ENCODE measurements at regions not wholly inside any gene's neighbourhood (a gene's known extent, or its start where the extent isn't known, plus 50 kb on each side); places are given as distances from the start of the nearest gene placed in this dataset.

- no peaks in the 10 kb centered on the region for H3K27me3 ChIP-seq (replicated peaks; ENCODE audit: insufficient read depth)
- TF ChIP-seq CTCF (IDR thresholded peaks at IDR 0.05): no peak
- no peaks in the 10 kb centered on the region for H3K9me3 ChIP-seq
- no peaks in the 10 kb centered on the region for H3K36me3 ChIP-seq
- H3K27ac ChIP-seq: no peak overlapping the region
- H3K4me3 ChIP-seq: no peak overlapping the region
- no peaks in the 10 kb centered on the region for H3K4me1 ChIP-seq (ENCODE audit: control insufficient read depth in 1 of 2, low read depth in 2 of 2)
- no peak for ATAC-seq (ENCODE audit: insufficient number of reproducible peaks, low FRiP score, low read depth)
- DNase-seq (ENCODE audit: low spot score): no peak
Measured at GRCh38 chr20:51994751-51995417, 192.6 kb upstream of the SALL4 start.

DNA sequence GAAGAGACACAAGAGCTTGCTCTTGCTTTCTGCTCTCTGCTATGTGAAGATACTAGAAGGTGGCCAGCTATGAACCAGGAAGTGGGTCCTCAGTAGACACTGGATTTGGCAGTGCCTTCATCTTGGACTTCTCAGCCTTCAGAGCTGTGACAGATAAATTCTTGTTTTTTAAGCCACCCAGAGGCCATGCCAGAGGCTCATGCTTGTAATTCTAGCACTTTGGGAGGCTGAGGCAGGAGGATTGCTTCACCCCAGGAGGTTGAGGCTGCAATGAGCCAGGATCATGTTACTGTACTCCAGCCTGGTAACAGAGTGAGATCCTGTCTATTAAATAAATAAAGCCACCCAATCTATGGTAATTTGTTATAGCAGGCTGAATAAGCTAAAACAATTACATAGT, 185.5 kb upstream of the SALL4 start:
- Histone ChIP-seq H3K9me3 (no peaks in the 10 kb centered on the region), H3K27me3 (replicated peaks; ENCODE audit: insufficient read depth) (no peaks in the 10 kb centered on the region), H3K4me1 (ENCODE audit: control insufficient read depth in 1 of 2, low read depth in 2 of 2) (peaks cover 9 to 10% of the 10 kb centered on the region in 2 donors), H3K4me3 (no peak overlapping the region), H3K27ac (no peak overlapping the region), H3K36me3 (no peaks in the 10 kb centered on the region)
- ATAC-seq (ENCODE audit: insufficient number of reproducible peaks, low FRiP score, low read depth) (no peak), DNase-seq (ENCODE audit: low spot score) (no peak)
- TF ChIP-seq CTCF (IDR thresholded peaks at IDR 0.05): no peak

GRCh38 chr20:51985013-51985415, 182.7 kb upstream of the SALL4 start:
- DNase-seq (ENCODE audit: low spot score): no peak

GRCh38 chr20:51980277-51980676, 178.0 kb upstream of the SALL4 start:
- Histone ChIP-seq H3K27ac (no peak overlapping the region), H3K9me3 (no peaks in the 10 kb centered on the region), H3K4me3 (no peak overlapping the region), H3K27me3 (replicated peaks; ENCODE audit: insufficient read depth) (no peaks in the 10 kb centered on the region), H3K4me1 (ENCODE audit: control insufficient read depth in 1 of 2, low read depth in 2 of 2) (peaks cover 4% of the 10 kb centered on the region in 2 donors), H3K36me3 (no peaks in the 10 kb centered on the region)
- TF ChIP-seq CTCF (IDR thresholded peaks at IDR 0.05): no peak
- no peak for DNase-seq (ENCODE audit: low spot score)
- no peak for ATAC-seq (ENCODE audit: insufficient number of reproducible peaks, low FRiP score, low read depth)

More at GRCh38 chr20:51985013-51985415, 182.7 kb upstream of the SALL4 start:
- peak overlapping the region in 1 of 2 donors; percentile 54 for H3K27ac ChIP-seq
- no peaks in the 10 kb centered on the region for H3K36me3 ChIP-seq
- peaks cover 9 to 10% of the 10 kb centered on the region in 2 donors for H3K4me1 ChIP-seq (ENCODE audit: control insufficient read depth in 1 of 2, low read depth in 2 of 2)
- H3K4me3 ChIP-seq: no peak overlapping the region
- peak; percentile 88 for ATAC-seq (ENCODE audit: insufficient number of reproducible peaks, low FRiP score, low read depth)
- H3K27me3 ChIP-seq (replicated peaks; ENCODE audit: insufficient read depth): no peaks in the 10 kb centered on the region
- TF ChIP-seq CTCF (IDR thresholded peaks at IDR 0.05): no peak
- no peaks in the 10 kb centered on the region for H3K9me3 ChIP-seq

DNA sequence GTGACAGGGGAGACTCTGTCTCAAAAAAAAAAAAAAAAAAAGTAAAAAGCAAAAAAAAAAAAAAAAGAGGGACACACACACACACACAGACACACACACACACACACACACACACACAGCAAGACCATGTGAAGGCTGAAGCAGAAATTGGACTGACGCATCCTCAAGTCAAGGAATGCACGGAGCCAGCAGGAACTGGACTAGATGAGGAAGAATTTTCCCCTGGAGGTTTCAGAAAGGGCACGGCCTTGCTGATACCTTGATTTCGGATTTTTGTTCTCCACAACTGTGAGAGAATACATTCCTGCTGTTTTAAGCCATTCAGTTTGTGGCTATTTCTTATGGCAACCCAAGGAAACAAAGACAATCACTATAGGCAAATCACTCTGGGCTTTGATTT, 176.9 kb upstream of the SALL4 start:
- Histone ChIP-seq H3K36me3 (no peaks in the 10 kb centered on the region), H3K27me3 (replicated peaks; ENCODE audit: insufficient read depth) (no peaks in the 10 kb centered on the region), H3K9me3 (no peaks in the 10 kb centered on the region), H3K27ac (no peak overlapping the region), H3K4me1 (ENCODE audit: control insufficient read depth in 1 of 2, low read depth in 2 of 2) (no peaks in the 10 kb centered on the region), H3K4me3 (no peak overlapping the region)
- DNase-seq (ENCODE audit: low spot score) (no peak), ATAC-seq (ENCODE audit: insufficient number of reproducible peaks, low FRiP score, low read depth) (no peak)
- TF ChIP-seq CTCF (IDR thresholded peaks at IDR 0.05): no peak

All from thoracic aorta (tissue), 2 donors.